ENCODE measurements at regions not wholly inside any gene's neighbourhood (a gene's known extent, or its start where the extent isn't known, plus 50 kb on each side); places are given as distances from the start of the nearest gene placed in this dataset.

- TF ChIP-seq CTCF (IDR thresholded peaks at IDR 0.05; ENCODE audit: extremely low read depth, missing control alignments), result no peak
- no peak for DNase-seq (ENCODE audit: low spot score)
These were observed 122.6 kb upstream of the MON1B start for GRCh38 chr16:77068402-77068801.

GRCh38 chr16:77069929-77070328 is 121.1 kb upstream of the MON1B start:
- no peak for DNase-seq (ENCODE audit: low spot score)
- no peak for TF ChIP-seq CTCF (IDR thresholded peaks at IDR 0.05; ENCODE audit: extremely low read depth, missing control alignments)

GRCh38 chr16:77070683-77071082 is 120.3 kb upstream of the MON1B start:
- no peak for TF ChIP-seq CTCF (IDR thresholded peaks at IDR 0.05; ENCODE audit: extremely low read depth, missing control alignments)
- no peak for DNase-seq (ENCODE audit: low spot score)

GRCh38 chr16:77076839-77077238 is 114.2 kb upstream of the MON1B start:
- no peak for TF ChIP-seq CTCF (IDR thresholded peaks at IDR 0.05; ENCODE audit: extremely low read depth, missing control alignments)
- no peak for DNase-seq (ENCODE audit: low spot score)

GRCh38 chr16:77077256-77077922 is 113.6 kb upstream of the MON1B start:
- no peak for TF ChIP-seq CTCF (IDR thresholded peaks at IDR 0.05; ENCODE audit: extremely low read depth, missing control alignments)

GRCh38 chr16:77085981-77086380 is 105.0 kb upstream of the MON1B start:
- no peak for TF ChIP-seq CTCF (IDR thresholded peaks at IDR 0.05; ENCODE audit: extremely low read depth, missing control alignments)
- DNase-seq (ENCODE audit: low spot score), result no peak

More at GRCh38 chr16:77077256-77077922, 113.6 kb upstream of the MON1B start:
- no peak for DNase-seq (ENCODE audit: low spot score)

- TF ChIP-seq CTCF (IDR thresholded peaks at IDR 0.05; ENCODE audit: extremely low read depth, missing control alignments), result no peak
- DNase-seq (ENCODE audit: low spot score), result no peak
These were observed 100.9 kb upstream of the MON1B start for GRCh38 chr16:77090062-77090461.
